H1 (cell line): ENCODE measurements at regions not wholly inside any gene's neighbourhood (a gene's known extent, or its start where the extent isn't known, plus 50 kb on each side); places are given as distances from the start of the nearest gene placed in this dataset.

ENCODE experiments used
- CBX8 ChIP-seq: fragments of 300-800, 300-1000 bp; sonication (generic); IDR thresholded peaks from 2 replicates; pipeline ENCODE4 v1.7.1; 2016; ENCODE audit warnings: low read depth, low read length, borderline replicate concordance
- MAFK ChIP-seq: IDR thresholded peaks from 2 replicates; pipeline ENCODE4 v1.6.1; 2012; ENCODE audit warnings: low read depth, mild to moderate bottlenecking, improper control_type of control experiment, low read length

- TF ChIP-seq CBX8, result no peak
- no peak for TF ChIP-seq MAFK
Observed at GRCh38 chr1:69090170-69090569, 477.6 kb upstream of the LRRC7 start (continued).
